ENCODE measurements at regions not wholly inside any gene's neighbourhood (a gene's known extent, or its start where the extent isn't known, plus 50 kb on each side); places are given as distances from the start of the nearest gene placed in this dataset.

- DNase-seq (ENCODE audit: low read depth in 2 of 2, low spot score in 1 of 2), result no peak
These were observed 100.5 kb downstream of the AASDH start for GRCh38 chr4:56286763-56287162.

DNA sequence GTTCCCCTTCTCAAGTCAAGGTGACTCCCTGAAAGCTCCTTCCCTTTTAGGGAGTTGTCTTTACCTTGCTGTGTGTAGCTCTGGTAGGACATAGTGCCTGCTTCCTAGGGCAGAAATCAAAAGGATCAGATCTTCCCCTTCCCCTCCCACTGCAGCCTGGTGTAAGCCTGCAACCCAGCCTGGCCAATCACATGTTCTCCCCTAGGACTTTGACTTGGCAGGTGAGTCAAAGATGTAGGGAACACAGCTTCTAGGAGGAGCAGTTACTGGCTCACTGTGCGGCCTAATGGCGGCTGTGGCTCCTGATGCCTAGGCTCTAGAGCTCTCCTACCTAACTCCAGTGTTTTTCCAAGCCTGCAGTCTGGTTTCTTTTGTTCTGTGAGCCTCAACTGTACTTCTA, 103.9 kb downstream of the AASDH start:
- DNase-seq (ENCODE audit: low read depth in 2 of 2, low spot score in 1 of 2), result no peak

GRCh38 chr4:56282004-56282403, 105.3 kb downstream of the AASDH start:
- DNase-seq (ENCODE audit: low read depth in 2 of 2, low spot score in 1 of 2), result no peak

DNA sequence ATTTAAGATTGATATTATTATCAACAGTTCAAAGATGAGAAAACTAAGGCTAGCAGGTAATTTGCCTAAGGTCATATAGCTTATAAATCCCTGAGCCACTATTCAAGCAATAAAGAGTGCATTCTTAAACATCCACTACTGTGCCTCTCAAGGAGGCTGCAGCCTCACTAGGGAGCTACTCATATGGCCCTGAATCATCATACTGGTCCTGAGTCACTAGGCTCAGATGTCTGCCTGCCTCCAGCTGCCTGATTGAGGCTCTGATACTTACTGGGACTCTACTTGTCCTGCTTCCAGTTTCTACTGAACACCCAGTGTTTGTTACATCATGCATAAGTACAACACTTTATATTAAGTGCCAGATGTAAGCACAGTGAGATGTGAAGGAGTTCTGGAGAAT, 110.7 kb downstream of the AASDH start:
- no peak for DNase-seq (ENCODE audit: low read depth in 2 of 2, low spot score in 1 of 2)

GRCh38 chr4:56273391-56273790, 113.9 kb downstream of the AASDH start:
- DNase-seq (ENCODE audit: low read depth in 2 of 2, low spot score in 1 of 2), result no peak

- no peak for DNase-seq (ENCODE audit: low read depth in 2 of 2, low spot score in 1 of 2)
These were observed 114.4 kb downstream of the AASDH start for GRCh38 chr4:56272927-56273326.

GRCh38 chr4:56272003-56272402, 115.3 kb downstream of the AASDH start:
- DNase-seq (ENCODE audit: low read depth in 2 of 2, low spot score in 1 of 2), result no peak

DNA sequence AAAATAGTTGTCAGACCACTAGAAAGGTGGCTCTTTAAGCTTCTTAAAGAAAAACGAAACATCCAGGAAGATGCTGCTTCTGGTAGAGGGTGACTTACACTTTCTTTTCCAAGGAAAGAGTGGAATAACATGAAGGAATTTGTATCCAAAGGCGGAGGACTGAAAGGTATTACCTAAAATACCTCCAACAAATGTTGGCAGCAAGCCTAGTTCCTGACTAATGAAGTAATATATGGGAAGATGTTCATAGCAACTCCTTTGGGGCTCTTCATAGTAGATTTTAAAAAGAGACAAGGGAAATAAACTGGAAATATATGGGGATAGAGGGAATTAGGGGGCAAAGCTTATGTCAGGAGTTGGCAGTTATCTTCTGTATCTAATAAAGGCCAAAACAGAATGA, 116.2 kb downstream of the AASDH start:
- no peak for DNase-seq (ENCODE audit: low read depth in 2 of 2, low spot score in 1 of 2)

DNA sequence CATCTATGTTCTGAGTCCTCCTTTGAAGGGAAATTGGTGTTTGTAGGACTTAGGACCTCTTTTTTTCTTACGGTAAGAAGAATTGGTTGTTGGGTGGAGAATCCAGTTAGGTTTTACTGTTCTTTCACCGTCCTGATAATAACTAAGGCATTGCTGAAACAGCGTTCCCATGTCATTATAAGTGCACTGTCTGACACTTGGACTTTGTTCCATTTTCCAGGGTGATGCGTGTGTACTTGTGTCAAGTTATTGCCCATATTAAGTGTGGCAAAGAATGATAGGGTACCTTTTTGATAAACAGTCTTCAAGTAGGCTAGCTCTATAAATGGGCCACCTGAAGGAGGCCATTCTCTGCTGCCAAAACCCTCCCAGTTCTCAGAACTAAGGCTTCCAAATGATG, 119.7 kb downstream of the AASDH start:
- no peak for DNase-seq (ENCODE audit: low read depth in 2 of 2, low spot score in 1 of 2)

- no peak for DNase-seq (ENCODE audit: low read depth in 2 of 2, low spot score in 1 of 2)
These were observed 122.4 kb downstream of the AASDH start for GRCh38 chr4:56264873-56265272.

GRCh38 chr4:56261027-56261426, 126.3 kb downstream of the AASDH start:
- peak in 1 of 2 donors; percentile 18 for DNase-seq (ENCODE audit: low read depth in 2 of 2, low spot score in 1 of 2)

DNA sequence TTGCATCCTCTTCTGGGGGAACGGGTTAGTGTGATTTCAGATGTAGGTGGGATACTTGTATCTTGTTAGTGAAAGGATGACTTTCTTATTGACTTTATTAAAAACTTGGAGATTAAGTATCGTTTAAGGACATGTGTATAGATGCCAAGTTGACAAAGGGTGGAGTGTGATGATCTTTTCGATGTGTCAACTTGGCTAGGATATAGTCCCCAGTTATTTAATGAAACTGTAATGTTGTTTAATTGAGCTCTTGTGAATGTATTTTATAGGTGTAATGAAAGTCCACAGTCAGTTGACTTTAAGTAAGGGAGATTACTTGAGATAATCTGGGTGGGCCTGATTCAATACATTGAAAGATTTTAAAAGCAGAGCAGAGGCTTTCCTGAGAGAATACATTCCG, 127.0 kb downstream of the AASDH start:
- no peak for DNase-seq (ENCODE audit: low read depth in 2 of 2, low spot score in 1 of 2)

DNA sequence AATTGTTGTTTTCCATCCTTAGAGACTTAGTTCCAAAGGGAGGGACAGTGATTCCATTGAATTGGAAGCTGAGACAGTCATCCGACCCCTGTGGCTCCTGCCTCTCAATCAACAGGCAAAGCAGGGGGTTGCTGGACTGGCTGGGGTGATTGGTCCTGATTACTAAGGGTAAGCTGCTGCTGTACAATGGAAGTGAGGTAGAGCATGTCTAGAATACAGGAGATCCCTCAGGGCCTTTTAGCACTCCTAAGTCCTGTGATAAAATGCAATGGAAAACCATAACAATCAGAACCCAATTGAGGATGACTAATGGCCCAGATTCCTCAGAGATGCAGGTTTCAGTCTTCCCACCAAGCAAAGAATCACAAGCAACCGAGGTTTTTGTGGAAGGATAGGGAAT, 127.6 kb downstream of the AASDH start:
- DNase-seq (ENCODE audit: low read depth in 2 of 2, low spot score in 1 of 2), result no peak

GRCh38 chr4:56255820-56256219, 131.5 kb downstream of the AASDH start:
- no peak for DNase-seq (ENCODE audit: low read depth in 2 of 2, low spot score in 1 of 2)

- no peak for DNase-seq (ENCODE audit: low read depth in 2 of 2, low spot score in 1 of 2)
These were observed 133.5 kb downstream of the AASDH start for GRCh38 chr4:56253666-56254305.

DNA sequence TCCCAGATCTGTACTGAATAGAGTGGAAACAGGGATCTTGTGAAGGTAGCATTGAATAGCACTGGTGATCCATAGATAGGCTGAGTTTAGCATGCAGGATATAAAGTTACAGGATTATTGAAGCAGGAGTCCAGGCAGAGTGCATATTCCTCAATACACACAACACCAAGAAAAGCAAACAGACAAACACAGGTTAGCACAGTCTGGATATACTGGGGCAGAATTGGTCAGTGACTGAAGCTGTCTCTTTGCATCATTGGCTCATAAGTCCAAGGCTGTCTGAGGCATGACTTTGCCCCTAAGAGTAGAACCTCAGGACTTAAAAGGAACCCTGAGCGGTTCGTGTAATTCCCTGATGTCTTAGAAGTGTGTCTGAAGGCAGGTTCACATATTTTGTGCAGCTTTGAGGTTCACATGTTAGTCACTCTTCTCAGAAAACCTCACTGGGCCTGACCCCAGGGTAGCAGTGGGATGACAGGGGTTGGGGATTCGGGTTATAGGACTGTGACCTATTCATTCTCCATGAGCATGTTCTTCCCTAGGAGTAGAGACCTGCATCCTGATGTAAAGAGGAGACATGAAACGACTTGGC, 134.6 kb downstream of the AASDH start:
- no peak for DNase-seq (ENCODE audit: low read depth in 2 of 2, low spot score in 1 of 2)

DNA sequence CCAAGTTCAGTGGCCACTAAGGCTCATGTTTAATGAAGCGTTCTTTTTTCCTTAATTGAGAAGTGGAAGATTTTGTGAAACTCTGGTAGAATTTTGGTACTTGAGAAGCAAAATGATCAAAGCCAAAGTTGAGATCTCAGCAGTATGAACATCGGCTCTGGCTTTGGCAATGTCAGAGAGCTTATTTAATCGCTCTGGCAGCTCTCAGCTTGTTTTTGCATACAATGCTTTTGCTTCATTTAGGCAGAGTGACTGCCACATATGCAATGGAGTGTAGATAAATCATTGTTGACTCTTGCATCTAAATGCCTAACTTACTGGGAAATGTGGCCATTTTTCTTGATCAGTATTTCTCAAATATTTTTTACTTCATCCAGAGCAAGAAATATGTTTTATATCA, 135.7 kb downstream of the AASDH start:
- DNase-seq (ENCODE audit: low read depth in 2 of 2, low spot score in 1 of 2), result no peak

GRCh38 chr4:56250776-56251175, 136.5 kb downstream of the AASDH start:
- DNase-seq (ENCODE audit: low read depth in 2 of 2, low spot score in 1 of 2), result no peak

- no peak for DNase-seq (ENCODE audit: low read depth in 2 of 2, low spot score in 1 of 2)
These were observed 139.6 kb downstream of the AASDH start for GRCh38 chr4:56247646-56248045.

DNA sequence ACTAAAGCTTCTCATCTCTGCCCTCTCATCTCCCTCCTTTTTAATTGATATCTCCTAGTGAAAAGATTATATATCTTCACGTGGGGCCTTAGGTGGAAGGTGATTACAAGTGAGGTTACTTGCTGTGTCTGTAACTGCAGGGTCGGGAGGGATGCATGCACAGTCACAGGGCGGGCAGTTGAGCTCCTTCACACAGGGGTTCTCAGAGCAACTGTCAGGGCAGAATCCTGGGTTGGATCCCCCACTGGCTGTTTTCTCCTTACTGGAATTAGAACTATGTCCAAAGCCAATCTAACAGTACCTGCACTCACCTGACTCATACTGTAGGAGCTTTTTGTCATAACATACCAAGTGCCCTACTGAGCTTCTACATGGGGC, 141.1 kb downstream of the AASDH start:
- no peak for DNase-seq (ENCODE audit: low read depth in 2 of 2, low spot score in 1 of 2)

DNA sequence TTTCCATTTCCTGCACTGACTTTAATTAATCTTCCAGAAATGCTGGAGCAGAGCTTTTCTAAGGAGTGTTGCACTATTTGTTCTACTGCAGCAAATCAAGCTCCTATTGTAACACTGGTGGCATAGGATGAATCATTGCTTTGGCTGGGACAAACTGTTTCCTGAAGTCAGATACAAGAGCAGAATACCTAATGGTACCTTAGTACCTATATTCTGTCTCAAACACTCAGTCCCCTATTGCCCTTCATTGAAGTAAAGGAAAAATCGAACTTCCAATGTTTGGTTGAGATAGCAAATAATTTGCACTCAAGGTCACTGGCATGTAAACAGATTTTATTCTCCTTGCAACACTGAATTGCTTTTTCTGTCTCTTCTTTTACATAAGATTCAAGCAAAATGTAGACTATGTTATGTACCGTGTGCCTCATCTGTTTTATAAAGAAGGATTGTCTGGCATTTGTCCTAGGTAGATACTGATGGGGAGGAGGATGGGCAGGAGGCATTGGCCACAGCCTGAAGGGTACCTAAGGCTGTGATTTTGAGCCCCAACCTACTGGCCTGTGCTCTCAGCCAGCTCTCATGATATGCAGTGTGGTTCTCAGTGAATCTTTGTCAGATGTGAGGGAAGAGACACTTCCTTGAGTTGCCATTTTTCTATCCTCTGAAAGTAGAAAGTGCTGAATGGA, 141.6 kb downstream of the AASDH start:
- no peak for DNase-seq (ENCODE audit: low read depth in 2 of 2, low spot score in 1 of 2)

DNA sequence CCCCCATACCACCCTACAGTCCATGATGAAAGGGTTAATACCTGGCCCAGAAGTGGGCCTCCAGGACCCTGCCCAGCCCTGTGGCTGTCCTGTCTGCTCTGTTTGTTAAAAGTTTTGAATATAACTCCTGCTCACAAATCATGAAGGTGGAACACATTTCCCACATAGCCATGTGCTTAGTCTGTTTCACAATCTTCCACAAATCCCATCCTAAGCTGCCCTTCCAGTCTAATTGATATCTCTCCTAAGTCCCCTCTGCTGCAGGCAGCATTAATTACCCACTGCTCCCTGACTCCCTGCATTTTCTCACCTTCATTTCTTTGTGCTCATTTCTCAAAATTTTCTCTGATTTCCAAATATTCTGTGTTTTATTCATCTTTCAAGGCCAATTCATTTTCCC, 142.6 kb downstream of the AASDH start:
- no peak for DNase-seq (ENCODE audit: low read depth in 2 of 2, low spot score in 1 of 2)

- DNase-seq (ENCODE audit: low read depth in 2 of 2, low spot score in 1 of 2), result no peak
These were observed 144.2 kb downstream of the AASDH start for GRCh38 chr4:56243107-56243506.

Measured in stimulated activated CD8-positive, alpha-beta memory T cell treated with anti-CD3 and anti-CD28 coated beads, Interleukin-4, amount 100 ng/mL, for 4 hours (primary cell).